Left hindlimb (tissue), 1 donor: ENCODE measurements at regions not wholly inside any gene's neighbourhood (a gene's known extent, or its start where the extent isn't known, plus 50 kb on each side); places are given as distances from the start of the nearest gene placed in this dataset.

Experiments used
- DNase-seq: peaks from one replicate; pipeline ENCODE4 v3.0.0-alpha.2; 2018

GRCh38 chr2:780002-780401, 102.8 kb upstream of the TMEM18 start:
- no peak for DNase-seq

DNA sequence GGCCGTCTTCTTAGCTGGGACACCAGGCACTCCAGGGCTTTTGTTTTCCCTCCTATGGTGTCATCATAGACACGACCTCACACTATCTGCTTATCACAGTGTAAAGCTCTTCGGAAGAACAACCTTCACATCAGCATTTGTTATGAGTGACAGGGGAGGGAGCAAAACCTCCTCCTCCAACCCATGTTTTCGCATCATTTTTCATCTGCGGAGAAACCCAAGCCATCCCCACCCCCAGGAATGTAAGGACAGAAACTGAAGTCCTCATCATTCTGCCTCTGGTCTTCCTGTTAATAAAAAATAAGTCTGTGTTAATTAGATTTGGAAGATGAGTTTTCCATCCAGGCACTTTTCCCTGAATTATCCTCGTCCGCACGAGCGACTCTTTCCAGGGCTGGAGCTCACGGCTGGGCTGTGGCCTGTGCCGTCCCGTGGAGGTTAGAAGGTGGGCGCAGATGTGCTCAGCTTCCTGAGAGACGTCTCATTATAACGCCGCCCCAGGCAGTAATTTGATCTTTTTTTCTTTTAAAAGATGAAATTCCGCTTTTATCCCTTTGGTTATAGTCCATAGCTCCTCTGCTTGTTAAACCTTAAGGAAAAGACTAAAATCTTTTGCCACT, 101.6 kb upstream of the TMEM18 start:
- DNase-seq: no peak

GRCh38 chr2:777546-777945, 100.3 kb upstream of the TMEM18 start:
- no peak for DNase-seq

GRCh38 chr2:777051-777450, 99.8 kb upstream of the TMEM18 start:
- no peak for DNase-seq

- no peak for DNase-seq
These were observed 99.3 kb upstream of the TMEM18 start for GRCh38 chr2:776487-776886.

- DNase-seq: no peak
These were observed 98.8 kb upstream of the TMEM18 start for GRCh38 chr2:776038-776437.

DNA sequence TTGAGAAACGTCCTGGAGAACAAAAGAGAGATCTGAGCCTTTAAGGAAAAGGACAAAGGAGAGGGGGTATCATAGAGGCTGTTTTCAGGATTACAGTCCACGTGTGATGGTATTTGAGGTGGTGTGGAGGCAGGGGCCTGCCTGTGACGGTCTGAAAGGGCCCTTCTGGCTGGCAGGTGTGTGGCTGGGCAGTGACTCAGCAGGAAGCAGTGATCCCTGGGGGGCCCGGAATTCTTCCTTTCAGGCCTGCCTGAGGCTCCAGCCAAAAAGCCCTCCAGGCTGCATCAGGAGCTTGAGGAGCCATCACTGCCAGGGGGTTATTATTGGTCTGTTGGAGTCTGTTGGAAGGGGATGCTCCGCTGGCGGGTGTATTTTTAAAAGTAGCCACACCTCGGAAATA, 97.2 kb upstream of the TMEM18 start:
- DNase-seq: no peak

GRCh38 chr2:773256-774160, 96.3 kb upstream of the TMEM18 start:
- DNase-seq: no peak

GRCh38 chr2:771538-771937, 94.3 kb upstream of the TMEM18 start:
- DNase-seq: no peak

DNA sequence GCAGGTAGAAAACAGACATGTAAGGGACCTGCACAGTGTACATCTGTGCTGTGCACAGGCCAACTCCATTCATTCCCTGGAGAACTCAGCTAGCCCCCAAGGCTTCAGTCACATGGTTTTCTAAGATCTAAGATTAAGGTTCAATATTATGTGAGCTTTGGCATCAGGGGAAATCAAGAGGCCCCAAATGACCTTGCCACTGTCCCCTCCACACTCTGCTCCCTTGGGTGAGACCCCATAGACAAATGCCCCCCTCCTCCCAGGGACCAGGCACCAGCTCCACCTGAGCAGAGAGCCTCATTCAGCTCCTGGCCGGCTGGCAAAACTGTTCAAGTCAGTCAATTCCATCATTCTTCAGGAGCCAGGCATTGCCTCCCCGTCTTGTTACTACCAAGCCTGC, 93.6 kb upstream of the TMEM18 start:
- DNase-seq: no peak

DNA sequence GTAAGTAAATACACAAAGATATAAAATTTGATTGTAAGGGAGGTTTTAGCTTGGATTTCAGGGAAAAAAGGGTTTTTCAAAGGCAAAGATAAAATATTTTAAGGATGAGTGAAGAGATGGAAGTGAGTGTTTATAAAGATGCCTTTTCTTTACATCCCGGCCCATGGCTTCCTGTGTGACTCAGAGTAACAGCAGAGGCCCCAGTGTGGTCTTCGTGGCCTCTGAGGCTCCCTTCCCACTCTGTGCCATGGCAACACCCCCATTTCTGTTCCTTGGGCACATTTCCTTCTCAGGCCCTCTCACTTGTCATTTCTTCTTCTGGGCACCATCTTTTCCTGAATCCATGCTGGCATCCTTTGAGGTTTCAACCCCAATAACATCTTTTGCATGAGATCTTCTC, 92.6 kb upstream of the TMEM18 start:
- no peak for DNase-seq

DNA sequence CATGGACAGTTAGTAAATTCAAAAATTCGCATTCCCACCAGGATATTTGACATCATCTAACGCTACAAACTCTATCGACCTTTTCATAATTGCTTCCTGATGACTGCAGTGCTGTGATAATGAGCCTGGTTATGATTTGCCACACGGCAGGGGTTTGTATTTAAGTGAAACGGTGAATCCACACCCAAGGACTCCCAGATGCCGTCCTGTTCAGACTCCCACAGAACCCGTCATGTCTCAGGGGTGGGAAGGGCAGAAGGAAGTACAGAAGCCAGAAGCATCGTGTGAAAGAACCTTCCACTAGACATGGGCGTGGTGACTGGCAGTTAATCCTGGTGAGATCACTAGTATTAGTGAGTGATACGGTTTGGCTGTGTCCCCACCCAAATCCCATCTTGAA, 91.2 kb upstream of the TMEM18 start:
- DNase-seq: no peak

GRCh38 chr2:767944-768343, 90.7 kb upstream of the TMEM18 start:
- DNase-seq: no peak

- no peak for DNase-seq
These were observed 90.2 kb upstream of the TMEM18 start for GRCh38 chr2:767440-767839.

- DNase-seq: no peak
These were observed 89.0 kb upstream of the TMEM18 start for GRCh38 chr2:766255-766654.

DNA sequence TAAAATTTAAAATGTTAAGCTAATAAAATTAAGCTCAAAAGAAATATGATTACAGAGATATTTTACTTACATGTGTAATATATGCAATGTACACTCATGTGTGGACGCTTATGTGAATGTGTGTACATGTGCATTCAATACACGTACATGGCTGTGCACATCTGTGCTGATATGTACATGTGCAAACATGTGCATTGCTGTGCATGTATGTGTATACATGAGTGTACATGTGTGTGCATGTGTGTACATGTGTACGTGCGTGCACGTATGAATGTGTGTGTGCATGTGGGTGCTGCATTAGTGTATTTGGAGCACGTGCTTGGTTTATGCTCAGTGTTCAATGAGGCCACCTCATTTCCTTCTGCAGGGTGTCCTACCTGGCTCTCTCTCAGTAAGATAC, 88.2 kb upstream of the TMEM18 start:
- DNase-seq: no peak

DNA sequence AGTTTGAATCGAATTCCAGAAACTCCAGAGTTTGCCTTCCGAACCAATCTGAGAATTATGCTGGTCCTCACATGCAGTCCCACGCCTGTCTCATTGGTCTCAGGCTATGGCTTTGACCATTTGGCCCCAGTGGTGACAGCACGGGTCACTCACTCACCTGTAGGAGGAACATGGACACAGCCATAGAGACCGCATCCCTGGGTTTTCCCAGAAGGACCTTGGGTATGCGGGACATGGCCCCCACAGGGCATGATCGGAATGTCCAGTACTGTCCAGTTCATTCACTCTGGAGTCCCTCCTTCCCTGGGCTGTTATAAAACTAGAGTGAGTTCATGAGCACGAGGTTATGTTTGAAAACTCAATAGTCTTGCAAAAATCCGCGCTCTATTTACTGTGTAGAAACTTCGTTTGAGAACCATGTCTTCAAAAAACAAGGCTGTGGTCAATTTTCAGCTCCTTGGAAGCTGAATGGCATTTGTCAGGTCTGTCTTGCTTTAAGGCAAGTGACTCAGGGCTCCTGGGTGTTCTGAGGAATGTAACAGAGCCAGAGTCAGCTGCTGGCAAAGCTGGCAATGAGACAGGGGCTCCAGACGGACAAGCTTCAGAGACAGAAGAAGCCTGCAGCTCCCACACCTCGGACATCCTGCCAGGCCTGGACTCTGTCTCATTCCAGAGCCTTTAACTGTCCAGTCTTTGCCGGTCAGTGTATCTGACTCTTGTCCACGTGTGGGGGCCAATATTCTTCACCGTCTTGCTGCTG, 86.7 kb upstream of the TMEM18 start:
- DNase-seq: no peak

DNA sequence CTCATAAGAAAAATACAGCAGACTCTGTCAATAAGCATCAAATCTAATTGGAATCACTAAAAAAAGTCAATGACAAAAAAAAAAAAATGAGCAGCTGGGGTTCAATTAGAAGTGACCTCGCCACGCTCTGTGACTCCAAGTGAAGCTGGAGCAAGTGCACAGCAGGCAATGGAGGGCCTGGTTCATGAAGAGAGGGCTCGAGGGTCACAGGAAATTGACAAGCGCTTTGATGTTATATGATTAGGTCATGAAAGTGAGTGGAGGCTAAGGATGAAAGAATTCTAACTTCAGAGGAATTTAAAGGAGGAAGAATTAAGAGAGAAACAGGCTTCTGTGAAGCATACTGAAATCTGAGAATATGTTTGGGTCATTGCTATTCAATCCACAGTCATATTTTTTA, 85.4 kb upstream of the TMEM18 start:
- DNase-seq: no peak

- no peak for DNase-seq
These were observed 84.2 kb upstream of the TMEM18 start for GRCh38 chr2:761384-761783.

GRCh38 chr2:760001-760400, 82.8 kb upstream of the TMEM18 start:
- DNase-seq: no peak

DNA sequence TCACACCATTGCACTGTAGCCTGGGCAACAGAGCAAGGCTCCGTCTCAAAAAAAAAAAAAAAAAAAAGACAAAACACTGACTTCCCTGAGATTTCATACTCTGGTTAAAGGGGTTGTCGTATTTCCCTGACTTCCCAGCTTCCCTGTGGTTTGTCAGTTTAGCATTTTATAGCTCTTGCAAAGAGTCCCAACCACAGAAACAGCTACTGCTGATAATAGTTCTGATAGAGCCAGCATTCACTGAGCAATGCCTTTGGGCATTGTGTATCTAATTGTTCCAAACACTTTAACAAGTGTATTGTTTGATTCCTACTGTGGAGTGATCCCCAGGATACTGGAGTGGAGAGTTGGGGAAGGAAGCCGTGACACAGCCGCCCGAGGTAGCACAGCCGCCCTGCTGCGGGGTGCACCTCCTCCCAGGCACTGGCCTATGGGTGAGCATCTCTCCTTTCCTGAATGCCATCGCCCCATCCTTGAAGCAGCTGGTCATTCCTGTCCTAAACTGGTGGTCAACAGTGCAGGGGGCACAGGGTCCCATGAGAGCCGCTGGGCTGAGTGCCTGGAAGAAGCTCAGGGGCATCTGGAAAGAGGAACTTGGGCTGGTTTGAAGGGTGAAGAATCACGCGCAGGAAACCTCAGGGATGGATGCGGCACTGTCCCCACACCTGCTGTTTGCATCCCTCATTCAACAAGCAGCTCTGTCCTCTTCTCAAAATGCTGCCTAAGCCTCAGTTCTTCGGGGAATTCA, 81.0 kb upstream of the TMEM18 start:
- no peak for DNase-seq

DNA sequence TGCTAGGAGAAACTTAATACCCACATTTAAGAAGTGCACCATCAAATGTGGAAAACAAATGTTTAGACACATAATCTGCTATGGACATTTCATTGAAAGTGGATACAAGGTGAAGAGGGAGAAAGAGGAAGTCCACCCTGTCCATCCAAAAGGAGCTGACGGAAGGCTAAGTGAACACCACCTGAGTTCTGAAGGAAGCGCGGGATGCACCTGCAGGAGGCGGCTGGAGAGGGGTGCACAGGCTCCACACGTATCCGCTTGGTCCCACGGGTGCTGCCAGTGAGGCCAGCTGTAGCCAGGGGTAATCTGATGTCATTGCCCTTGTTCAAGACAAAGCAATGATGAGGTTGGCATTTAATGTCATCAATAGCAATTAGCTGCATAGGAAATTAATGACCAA, 75.9 kb upstream of the TMEM18 start:
- no peak for DNase-seq

DNA sequence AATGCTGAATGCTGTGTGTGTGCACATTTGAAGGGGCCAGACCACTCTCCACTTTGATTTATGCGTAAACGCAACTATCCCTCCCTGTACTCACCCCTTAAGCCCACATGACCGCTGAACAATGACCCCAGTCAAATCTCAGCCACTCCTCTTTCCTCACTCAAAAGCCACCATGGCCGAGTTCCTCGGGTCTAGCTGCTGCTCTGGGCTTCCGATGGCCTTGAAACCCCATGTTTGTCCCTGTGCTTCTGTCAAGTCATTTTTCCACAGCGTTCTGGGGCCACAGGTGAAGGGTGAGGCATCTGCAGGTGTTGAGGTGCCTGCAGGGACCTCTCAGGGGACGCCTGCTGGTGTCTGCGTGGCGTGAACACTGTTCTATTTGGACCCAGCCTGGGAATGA, 74.3 kb upstream of the TMEM18 start:
- DNase-seq: no peak
